ENCODE measurements at regions not wholly inside any gene's neighbourhood (a gene's known extent, or its start where the extent isn't known, plus 50 kb on each side); places are given as distances from the start of the nearest gene placed in this dataset.

DNA sequence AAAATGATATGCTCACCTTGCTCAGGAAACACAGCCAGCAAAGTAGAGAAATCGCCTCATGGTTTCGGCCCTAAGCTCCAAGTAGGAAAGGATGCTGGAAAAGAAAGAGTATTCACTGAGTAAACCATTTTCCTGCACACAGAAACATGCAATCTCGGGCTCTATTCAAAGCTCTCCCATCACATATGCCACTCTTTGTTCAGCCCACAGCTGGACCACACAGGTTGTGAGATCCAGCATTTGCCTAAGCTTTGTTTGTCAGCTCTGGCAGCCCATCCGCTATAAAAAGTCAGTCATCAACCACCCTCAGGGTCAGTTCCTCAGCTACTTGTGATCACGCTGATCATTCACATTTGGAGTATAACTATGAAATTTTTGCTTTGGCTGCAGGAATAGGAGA lies 96.5 kb upstream of the SMARCA2 start:
- no peak for TF ChIP-seq TAF1 (IDR thresholded peaks at IDR 0.05; ENCODE audit: borderline replicate concordance, low read depth, low read length)
- no peak for TF ChIP-seq POLR2AphosphoS5 (IDR thresholded peaks at IDR 0.05; ENCODE audit: low read depth, low read length)
- TF ChIP-seq POLR2A (IDR thresholded peaks at IDR 0.05; ENCODE audit: low read depth, low read length), result no peak
